Activated naive CD8-positive, alpha-beta T cell treated with anti-CD3 and anti-CD28 coated beads for 36 hours (primary cell): ENCODE measurements at regions not wholly inside any gene's neighbourhood (a gene's known extent, or its start where the extent isn't known, plus 50 kb on each side); places are given as distances from the start of the nearest gene placed in this dataset.

Experiments
- DNase-seq: peaks from one replicate; pipeline ENCODE4 v3.0.0; 2021
- H3K27ac Mint-ChIP-seq: one replicate; pipeline ENCODE4 v1.8.0; 2022; ENCODE audit warnings: mild to moderate bottlenecking, moderate library complexity, mixed read lengths
- H3K27me3 Mint-ChIP-seq: one replicate; pipeline ENCODE4 v1.8.0; 2022; ENCODE audit warnings: mild to moderate bottlenecking, mixed read lengths
- H3K36me3 Mint-ChIP-seq: one replicate; pipeline ENCODE4 v1.8.0; 2021; ENCODE audit warnings: mild to moderate bottlenecking, mixed read lengths
- H3K4me1 Mint-ChIP-seq: one replicate; pipeline ENCODE4 v1.8.0; 2021; ENCODE audit warnings: mixed read lengths
- H3K4me3 Mint-ChIP-seq: one replicate; pipeline ENCODE4 v1.8.0; 2022; ENCODE audit warnings: mild to moderate bottlenecking, moderate library complexity, mixed read lengths
- H3K9me3 Mint-ChIP-seq: one replicate; pipeline ENCODE4 v1.8.0; 2022; ENCODE audit warnings: mixed read lengths

DNA sequence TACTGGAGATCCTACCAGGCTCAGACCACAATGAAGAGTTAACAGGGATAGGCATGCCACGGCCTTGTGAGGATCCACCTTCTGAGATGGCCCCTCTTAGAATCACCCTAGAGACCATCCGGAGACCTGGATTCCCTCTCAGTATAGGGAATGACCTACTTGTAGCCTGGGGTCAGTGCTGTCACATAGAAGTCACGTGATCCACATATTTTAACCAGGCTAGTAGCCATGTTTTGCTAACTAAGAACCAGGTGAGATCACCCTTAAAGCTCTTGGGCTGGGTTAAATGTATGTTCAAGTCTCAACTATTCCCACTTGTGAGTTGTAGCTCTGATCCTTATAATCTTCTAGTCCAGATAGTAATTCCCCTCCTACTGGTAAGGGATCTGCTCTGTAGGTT is 215.4 kb downstream of the CCNG2 start:
- H3K4me1 Mint-ChIP-seq: no peaks in the 10 kb centered on the region
- H3K36me3 Mint-ChIP-seq: no peaks in the 10 kb centered on the region
- no peak for DNase-seq
- H3K27me3 Mint-ChIP-seq: no peaks in the 10 kb centered on the region
- H3K9me3 Mint-ChIP-seq: no peaks in the 10 kb centered on the region
- no peak overlapping the region for H3K27ac Mint-ChIP-seq
- no peak overlapping the region for H3K4me3 Mint-ChIP-seq

DNA sequence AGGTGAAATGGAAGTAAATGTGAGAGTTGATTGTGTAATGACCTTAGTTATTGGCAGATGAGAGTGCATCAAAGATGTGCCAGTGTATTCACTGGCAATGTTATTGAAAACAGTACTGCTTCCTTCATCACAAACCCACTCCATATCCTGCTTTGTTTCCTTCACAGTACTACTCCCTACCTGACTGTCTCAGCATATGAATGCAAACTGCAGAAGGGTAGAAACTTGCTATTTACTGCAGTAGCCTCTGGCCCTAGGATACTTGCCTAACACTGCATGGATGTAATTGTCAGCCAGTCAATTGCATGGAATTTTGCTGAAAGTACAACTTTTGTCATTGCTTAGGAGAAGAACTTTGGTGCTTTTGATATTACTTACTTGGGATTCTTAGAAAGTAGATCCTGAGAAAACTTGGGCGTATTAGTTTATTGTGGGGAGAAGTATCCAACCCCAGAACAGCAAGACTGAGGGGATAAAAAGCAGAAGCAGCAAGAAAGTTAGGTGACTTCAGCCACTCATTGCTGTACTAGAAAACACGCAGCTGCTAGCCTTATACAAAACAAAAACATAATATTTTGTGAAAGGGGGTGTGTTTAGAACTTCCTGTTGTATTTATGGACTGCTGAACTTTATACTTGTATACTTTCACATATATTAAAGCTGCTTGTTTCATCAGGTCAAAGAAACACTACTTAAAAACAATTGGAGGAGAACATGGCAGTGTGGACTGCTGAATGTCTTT is 219.0 kb downstream of the CCNG2 start:
- Mint-ChIP-seq H3K36me3 (no peaks in the 10 kb centered on the region), H3K9me3 (no peaks in the 10 kb centered on the region), H3K4me3 (no peak overlapping the region), H3K27ac (no peak overlapping the region), H3K27me3 (no peaks in the 10 kb centered on the region), H3K4me1 (no peaks in the 10 kb centered on the region)
- no peak for DNase-seq

DNA sequence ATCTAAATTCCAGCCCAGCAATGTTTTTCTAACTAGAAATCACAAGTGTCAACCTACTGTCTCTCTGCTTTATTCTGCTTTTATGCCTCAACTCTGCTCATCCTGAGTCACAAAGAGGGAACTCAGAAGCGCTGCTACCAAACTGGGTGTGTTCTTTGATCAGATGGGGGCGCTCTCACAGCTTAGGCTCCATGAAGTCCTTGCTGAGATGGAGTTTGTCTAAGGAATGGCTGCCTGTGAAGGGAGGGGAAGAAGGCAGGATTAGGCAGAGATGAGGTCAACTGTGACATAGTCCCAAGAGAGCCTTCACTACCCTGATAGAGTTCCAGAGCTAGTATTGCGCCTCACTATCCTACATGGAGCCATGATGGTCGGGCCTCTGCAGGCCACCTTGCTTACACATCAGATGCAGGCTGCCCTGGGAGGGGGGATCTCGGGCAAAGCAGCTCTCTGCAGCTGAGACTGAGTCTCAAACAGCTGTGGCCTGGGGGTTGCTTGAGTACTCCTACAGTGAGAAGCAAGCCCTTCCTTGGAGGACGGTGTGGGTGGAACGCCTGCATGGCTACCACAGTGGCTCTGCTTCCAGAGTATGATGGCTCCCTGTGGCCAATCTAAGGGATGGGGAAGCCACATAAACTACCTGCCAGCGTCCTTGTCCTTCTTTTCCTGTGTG is 219.9 kb downstream of the CCNG2 start:
- no peak for DNase-seq
- H3K4me3 Mint-ChIP-seq: no peak overlapping the region
- no peaks in the 10 kb centered on the region for H3K9me3 Mint-ChIP-seq
- no peaks in the 10 kb centered on the region for H3K27me3 Mint-ChIP-seq
- no peaks in the 10 kb centered on the region for H3K36me3 Mint-ChIP-seq
- no peak overlapping the region for H3K27ac Mint-ChIP-seq
- no peaks in the 10 kb centered on the region for H3K4me1 Mint-ChIP-seq

DNA sequence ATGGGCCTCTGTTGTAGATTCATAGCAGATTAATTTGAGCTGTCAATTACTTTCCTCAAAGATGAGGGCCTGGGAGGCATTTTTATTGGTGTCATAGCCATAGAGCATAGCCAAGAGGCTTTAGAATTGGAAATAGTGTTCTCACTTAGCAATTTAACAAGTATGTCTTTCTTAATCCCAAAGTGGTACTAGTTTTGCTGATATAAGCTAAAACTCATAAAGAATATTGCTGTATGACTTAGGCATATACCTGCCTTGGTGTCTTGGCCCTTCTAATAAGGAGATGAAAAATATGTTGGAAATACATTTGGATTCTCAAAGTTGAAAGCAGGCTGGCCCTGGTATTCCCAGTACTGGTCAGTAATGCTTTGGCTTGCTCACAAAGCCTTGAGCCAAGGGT is 221.5 kb upstream of the CXCL13 start:
- no peak for DNase-seq
- H3K27me3 Mint-ChIP-seq: no peaks in the 10 kb centered on the region
- no peak overlapping the region for H3K27ac Mint-ChIP-seq
- no peaks in the 10 kb centered on the region for H3K36me3 Mint-ChIP-seq
- peaks cover 2% of the 10 kb centered on the region for H3K4me1 Mint-ChIP-seq
- H3K9me3 Mint-ChIP-seq: no peaks in the 10 kb centered on the region
- H3K4me3 Mint-ChIP-seq: no peak overlapping the region

DNA sequence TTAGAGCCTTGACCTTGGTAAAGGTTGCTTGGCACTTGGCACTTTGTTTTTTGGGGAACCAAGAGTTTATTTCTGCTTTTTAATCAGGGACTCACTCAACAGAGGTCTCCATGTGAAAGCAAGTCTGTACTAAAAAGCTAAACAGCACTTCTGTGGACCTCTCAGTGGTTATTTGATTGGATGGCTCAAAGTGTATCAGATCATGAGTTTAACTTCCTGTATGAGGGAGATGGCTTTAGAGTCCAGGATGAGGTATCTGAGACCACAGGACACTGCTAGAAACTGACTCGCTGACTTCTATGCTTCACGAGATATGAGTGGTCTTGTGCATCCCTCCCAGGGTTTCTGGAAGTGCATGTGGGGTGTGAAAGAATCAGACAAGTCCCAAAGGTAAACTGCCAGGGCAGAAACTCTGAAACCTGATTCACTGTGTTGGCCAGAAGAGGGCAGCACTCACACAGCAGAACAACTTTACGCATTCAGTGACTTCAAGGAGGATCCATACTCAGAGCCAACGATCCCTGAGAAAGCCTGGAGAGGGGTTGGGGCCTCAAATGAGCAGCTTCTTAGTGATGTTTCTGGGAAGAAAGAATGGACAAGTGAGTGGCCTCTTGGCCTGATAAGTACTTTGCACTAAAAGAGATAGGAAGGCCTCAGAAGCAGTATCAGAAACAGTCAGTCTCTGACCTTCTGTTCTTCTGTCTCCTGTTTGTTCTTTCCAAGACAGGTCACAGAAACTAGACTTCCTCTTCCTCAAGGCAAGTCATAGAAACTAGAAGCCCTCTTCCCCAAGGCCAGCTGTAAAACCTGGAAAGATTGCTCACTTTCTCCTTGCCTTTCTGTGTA is 220.3 kb upstream of the CXCL13 start:
- Mint-ChIP-seq H3K36me3 (no peaks in the 10 kb centered on the region), H3K27me3 (no peaks in the 10 kb centered on the region), H3K4me3 (no peak overlapping the region), H3K9me3 (no peaks in the 10 kb centered on the region), H3K27ac (no peak overlapping the region), H3K4me1 (peaks cover 2% of the 10 kb centered on the region)
- DNase-seq: peak; percentile 49

DNA sequence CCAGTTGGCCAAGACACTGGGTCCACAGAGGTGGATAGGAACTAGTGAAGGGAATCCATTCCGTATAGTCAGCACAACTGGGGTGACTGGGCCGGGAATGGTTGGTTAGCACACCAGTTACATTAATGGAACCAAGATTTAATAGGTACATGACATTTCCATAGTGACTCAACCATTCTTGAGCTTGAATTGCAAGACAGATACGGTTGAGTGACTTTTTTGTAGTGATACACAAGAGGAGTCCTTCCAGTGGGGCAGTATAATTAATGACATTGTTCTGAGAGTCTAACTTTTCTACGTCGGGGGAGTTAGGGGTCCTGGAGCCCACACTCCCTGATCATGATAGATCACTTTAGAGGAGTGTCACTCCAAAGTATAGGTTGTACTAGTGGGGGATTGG is 211.6 kb upstream of the CXCL13 start:
- no peaks in the 10 kb centered on the region for H3K36me3 Mint-ChIP-seq
- no peak overlapping the region for H3K4me3 Mint-ChIP-seq
- H3K4me1 Mint-ChIP-seq: no peaks in the 10 kb centered on the region
- H3K9me3 Mint-ChIP-seq: no peaks in the 10 kb centered on the region
- no peak overlapping the region for H3K27ac Mint-ChIP-seq
- no peaks in the 10 kb centered on the region for H3K27me3 Mint-ChIP-seq
- DNase-seq: no peak

DNA sequence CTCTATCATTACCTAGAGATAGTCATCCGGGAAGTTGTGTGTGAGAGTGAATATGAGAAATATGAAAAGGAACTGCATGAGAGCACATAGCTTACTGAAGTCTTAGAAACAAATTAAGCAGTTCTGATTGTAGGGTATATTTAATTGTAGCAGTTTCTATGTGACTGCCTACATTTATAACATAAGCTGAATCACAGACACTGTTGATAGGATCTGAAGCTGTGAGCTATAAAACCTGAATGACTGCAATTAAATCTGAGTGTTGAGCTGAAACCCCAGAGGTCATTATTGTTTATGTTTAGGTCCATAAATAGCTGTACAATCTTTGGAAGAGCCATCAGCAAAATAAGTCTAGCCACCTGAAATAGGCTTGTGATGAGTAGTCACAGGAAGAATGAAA is 210.1 kb upstream of the CXCL13 start:
- H3K9me3 Mint-ChIP-seq: peaks cover 2% of the 10 kb centered on the region
- H3K4me1 Mint-ChIP-seq: no peaks in the 10 kb centered on the region
- no peak overlapping the region for H3K27ac Mint-ChIP-seq
- no peaks in the 10 kb centered on the region for H3K36me3 Mint-ChIP-seq
- no peak for DNase-seq
- H3K4me3 Mint-ChIP-seq: no peak overlapping the region
- H3K27me3 Mint-ChIP-seq: peaks cover 4% of the 10 kb centered on the region

DNA sequence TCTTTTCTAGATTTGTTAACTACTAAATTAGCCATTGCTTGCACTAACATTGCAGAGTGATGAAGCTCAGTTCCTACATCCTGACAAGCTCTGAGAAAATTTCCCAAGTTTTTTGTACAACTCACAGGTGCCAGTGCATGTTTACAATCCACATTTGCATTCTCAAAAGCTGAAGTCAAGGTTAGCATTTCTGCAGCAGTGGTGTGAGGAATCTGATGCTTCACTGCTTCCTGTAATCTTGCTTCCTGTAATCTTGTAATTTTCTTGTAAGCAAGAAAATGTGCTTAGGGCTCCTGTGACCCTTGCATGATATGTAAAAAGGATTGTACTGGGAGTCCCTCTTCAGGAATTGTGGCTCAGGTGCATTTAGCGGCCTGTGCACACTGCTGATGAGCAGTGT is 207.4 kb upstream of the CXCL13 start:
- peaks cover 2% of the 10 kb centered on the region for H3K9me3 Mint-ChIP-seq
- H3K27ac Mint-ChIP-seq: no peak overlapping the region
- H3K27me3 Mint-ChIP-seq: peaks cover 14% of the 10 kb centered on the region
- no peaks in the 10 kb centered on the region for H3K36me3 Mint-ChIP-seq
- no peaks in the 10 kb centered on the region for H3K4me1 Mint-ChIP-seq
- DNase-seq: no peak
- H3K4me3 Mint-ChIP-seq: no peak overlapping the region

DNA sequence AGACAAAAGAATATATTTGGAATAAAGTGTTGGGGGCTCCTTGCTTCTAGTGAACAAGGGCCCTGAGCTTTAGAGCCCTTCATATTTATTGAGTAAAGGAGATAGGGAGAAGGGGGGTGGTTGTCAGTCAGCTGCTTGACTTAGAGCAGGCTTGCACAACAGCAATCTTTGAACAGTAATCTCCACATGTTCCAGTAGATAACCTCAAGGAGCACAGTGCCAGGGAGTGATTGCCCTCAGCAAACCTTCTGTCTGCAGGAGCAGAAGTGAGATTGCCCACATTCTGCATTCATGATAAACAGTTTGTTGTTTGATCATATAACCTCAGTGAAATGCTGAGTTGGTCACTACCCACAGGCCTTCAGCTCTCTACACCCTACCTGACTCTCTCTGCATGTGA is 205.8 kb upstream of the CXCL13 start:
- Mint-ChIP-seq H3K4me1 (no peaks in the 10 kb centered on the region), H3K4me3 (no peak overlapping the region), H3K36me3 (no peaks in the 10 kb centered on the region), H3K27ac (no peak overlapping the region), H3K9me3 (peaks cover 2% of the 10 kb centered on the region), H3K27me3 (peaks cover 14% of the 10 kb centered on the region)
- no peak for DNase-seq

DNA sequence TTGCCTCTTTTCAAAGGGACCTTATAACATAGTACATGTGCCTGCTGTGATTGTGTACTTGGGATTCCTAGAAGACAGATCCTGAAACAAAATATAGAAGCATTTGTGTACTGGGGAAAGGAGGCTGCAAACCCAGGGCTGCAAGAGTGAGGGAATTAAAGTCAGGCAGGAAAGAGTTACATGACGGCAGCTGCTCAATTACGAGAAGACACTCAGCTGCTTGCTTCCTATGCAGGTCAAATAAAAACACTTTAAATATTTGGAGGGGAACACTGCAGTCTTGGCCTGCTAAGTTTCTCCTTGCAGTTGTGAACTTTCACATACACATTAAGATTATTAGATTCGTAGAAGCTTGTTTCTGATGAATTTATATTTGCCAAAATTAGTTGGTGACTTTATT is 191.9 kb upstream of the CXCL13 start:
- no peaks in the 10 kb centered on the region for H3K4me1 Mint-ChIP-seq
- H3K27me3 Mint-ChIP-seq: peaks cover 14% of the 10 kb centered on the region
- no peak overlapping the region for H3K27ac Mint-ChIP-seq
- no peaks in the 10 kb centered on the region for H3K9me3 Mint-ChIP-seq
- H3K4me3 Mint-ChIP-seq: no peak overlapping the region
- DNase-seq: no peak
- no peaks in the 10 kb centered on the region for H3K36me3 Mint-ChIP-seq

DNA sequence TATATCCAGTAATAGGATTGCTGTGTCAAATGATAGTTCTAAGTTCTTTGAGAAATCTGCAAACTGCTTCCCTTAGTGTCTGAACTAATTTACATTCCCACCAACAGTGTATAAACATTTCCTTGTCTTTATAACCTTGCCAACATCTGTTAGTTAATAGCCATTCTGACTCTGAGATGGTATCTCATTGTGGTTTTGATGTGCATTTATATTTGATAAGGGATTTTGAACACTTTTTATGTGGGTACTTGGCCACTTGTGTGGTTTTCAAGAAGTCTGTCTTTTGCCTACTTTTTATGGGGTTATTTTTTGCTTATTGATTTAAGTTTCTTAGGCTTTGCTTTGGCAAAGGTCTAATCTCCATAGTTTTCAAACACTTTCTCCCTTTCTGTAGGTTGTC is 189.9 kb upstream of the CXCL13 start:
- Mint-ChIP-seq H3K36me3 (no peaks in the 10 kb centered on the region), H3K27ac (no peak overlapping the region), H3K27me3 (peaks cover 14% of the 10 kb centered on the region), H3K4me1 (no peaks in the 10 kb centered on the region), H3K4me3 (no peak overlapping the region), H3K9me3 (no peaks in the 10 kb centered on the region)
- DNase-seq: no peak

DNA sequence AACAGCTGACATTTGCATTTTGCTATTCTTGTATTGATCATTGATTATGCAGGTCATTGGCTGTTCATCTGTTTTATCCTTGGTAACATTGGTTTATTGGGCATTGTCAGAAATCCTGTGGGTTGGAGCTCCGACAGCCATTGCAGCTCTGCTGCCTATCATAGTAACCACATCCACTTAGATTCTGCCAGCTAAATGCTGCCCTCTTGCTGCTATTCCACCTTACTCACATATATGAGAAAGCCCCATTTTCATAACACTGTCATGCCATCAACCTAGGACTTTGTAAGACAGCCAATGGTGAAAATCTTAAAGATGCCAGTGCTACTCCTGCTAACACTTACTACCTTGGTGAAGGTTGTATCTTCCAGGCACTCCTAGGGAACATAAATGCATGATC is 187.3 kb upstream of the CXCL13 start:
- Mint-ChIP-seq H3K27ac (no peak overlapping the region), H3K4me1 (no peaks in the 10 kb centered on the region), H3K4me3 (no peak overlapping the region), H3K27me3 (peaks cover 14% of the 10 kb centered on the region), H3K36me3 (no peaks in the 10 kb centered on the region), H3K9me3 (no peaks in the 10 kb centered on the region)
- DNase-seq: no peak

DNA sequence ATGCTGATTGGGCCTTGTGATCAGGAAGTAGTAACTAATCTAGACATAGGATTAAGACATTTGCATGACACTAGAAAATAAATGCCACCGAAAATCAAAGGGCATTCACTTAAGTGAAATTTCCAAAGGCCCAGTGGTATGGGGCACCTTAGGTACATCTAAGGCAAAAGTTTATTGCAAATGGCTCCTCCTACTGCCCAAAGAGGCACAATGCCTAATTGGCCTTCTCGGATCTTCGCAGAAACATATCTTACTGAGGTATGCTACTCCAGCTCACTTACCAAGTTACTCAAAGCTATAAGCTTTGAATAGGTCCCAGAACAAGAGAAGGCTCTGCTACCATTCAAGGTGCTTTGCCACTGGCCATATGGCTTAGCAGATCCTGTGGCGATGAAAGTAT is 174.8 kb upstream of the CXCL13 start:
- H3K4me1 Mint-ChIP-seq: peaks cover 4% of the 10 kb centered on the region
- no peaks in the 10 kb centered on the region for H3K36me3 Mint-ChIP-seq
- no peaks in the 10 kb centered on the region for H3K9me3 Mint-ChIP-seq
- H3K4me3 Mint-ChIP-seq: no peak overlapping the region
- DNase-seq: no peak
- H3K27ac Mint-ChIP-seq: no peak overlapping the region
- no peaks in the 10 kb centered on the region for H3K27me3 Mint-ChIP-seq

DNA sequence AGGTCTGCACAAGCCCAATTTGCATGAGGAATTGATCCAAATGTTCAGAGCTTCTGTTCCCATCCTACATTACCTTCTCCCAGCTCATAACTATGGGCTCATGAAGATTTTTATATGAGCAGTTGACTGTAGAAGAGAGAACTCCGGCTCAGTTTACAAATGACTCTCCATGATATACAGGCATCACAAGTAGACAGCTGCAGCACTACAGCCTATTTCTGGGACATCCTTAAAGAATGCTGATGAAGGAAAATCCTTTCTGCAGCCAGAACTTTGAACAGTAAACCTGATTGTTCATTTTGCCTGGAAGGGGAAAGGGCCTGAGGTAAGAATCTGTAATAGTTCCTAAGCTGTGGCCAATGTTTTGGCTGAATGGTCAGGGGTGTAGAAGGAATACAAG is 174.1 kb upstream of the CXCL13 start:
- Mint-ChIP-seq H3K4me1 (peaks cover 4% of the 10 kb centered on the region), H3K9me3 (no peaks in the 10 kb centered on the region), H3K4me3 (no peak overlapping the region), H3K27ac (no peak overlapping the region), H3K27me3 (no peaks in the 10 kb centered on the region), H3K36me3 (no peaks in the 10 kb centered on the region)
- no peak for DNase-seq

DNA sequence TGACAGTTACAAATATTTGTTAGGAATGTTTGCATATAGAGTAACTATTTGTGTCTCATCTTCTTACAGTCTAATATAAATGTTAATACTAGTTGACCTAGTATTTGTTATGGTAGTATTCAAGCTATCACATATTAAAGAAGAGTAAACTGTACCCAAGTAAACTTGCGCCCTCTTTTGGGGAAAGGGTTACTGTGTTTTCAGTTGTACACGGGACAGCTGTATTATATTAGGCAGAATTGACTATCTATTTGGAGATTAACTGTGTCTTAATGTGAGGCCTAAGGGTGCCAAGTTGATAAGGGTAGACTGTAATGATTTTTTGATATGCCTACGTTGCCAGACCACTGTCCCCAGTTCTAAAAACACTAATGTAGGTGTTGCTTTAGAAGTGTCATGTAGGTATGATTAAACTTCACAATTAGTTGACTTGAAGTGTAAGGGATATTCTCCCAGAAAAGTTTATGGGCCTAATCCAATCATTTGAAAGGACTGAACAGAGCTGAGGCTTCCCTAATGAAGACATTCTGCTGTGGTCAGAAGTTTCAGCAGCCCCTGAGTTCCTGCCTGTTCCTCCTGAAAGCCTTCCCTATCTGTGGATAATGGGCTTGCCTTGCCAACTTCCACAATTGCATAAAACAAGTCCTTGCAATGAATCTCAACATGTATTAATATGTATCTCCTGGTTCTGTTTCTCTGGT is 172.8 kb upstream of the CXCL13 start:
- Mint-ChIP-seq H3K4me1 (peaks cover 4% of the 10 kb centered on the region), H3K9me3 (no peaks in the 10 kb centered on the region), H3K4me3 (no peak overlapping the region), H3K27me3 (no peaks in the 10 kb centered on the region), H3K36me3 (no peaks in the 10 kb centered on the region), H3K27ac (no peak overlapping the region)
- DNase-seq: no peak
